ENCODE measurements at regions not wholly inside any gene's neighbourhood (a gene's known extent, or its start where the extent isn't known, plus 50 kb on each side); places are given as distances from the start of the nearest gene placed in this dataset.

- no peaks in the 10 kb centered on the region for H3K9me3 ChIP-seq (ENCODE audit: control insufficient read depth, insufficient read depth, low read length)
- H3F3A ChIP-seq (ENCODE audit: control insufficient read depth, insufficient read depth): no peaks in the 10 kb centered on the region
- H3K79me2 ChIP-seq (ENCODE audit: control insufficient read depth, low read length): no peaks in the 10 kb centered on the region
Observed at GRCh38 chr17:6340708-6341107, 94.2 kb downstream of the AIPL1 start.

DNA sequence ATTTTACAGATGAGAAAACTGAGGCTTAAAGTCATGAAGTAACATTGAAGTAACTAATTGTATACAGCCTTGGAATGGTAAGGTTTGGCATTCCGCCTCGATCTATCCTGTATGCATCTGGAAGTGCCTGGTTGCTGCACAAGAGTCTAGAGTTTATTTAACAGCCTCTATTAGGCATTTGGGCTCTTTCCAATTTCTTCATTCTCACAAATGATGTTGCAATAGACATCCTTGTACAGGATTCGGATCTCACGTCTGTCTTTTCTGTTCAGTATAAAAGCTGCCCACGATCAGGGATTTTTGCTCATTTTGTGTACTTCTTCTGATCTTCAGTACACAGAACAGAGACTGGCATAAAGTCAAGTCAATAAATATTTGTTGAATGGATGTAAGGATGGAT lies 100.5 kb downstream of the AIPL1 start:
- Histone ChIP-seq H3K4me1 (ENCODE audit: control insufficient read depth, low read length) (no peaks in the 10 kb centered on the region), H3F3A (ENCODE audit: control insufficient read depth, insufficient read depth) (no peaks in the 10 kb centered on the region), H3K9me3 (ENCODE audit: control insufficient read depth, insufficient read depth, low read length) (no peaks in the 10 kb centered on the region), H3K79me2 (ENCODE audit: control insufficient read depth, low read length) (no peaks in the 10 kb centered on the region), H3K9me2 (replicated peaks; ENCODE audit: control insufficient read depth, low read length) (no peaks in the 10 kb centered on the region), H3K27ac (ENCODE audit: low read depth, low read length) (no peak overlapping the region), H3K36me3 (ENCODE audit: control insufficient read depth, low read length) (no peaks in the 10 kb centered on the region), H3K4me2 (ENCODE audit: low read length) (no peak overlapping the region), H3K27me3 (ENCODE audit: control insufficient read depth, low read length) (no peaks in the 10 kb centered on the region), H3K4me3 (ENCODE audit: low read length) (no peak overlapping the region), H4K20me1 (ENCODE audit: control insufficient read depth, insufficient read depth, low read depth, low read length) (no peaks in the 10 kb centered on the region)
- no peak for TF ChIP-seq CTCF (IDR thresholded peaks at IDR 0.05; ENCODE audit: low read depth, low read length, poor library complexity, severe bottlenecking)
- TF ChIP-seq EZH2phosphoT487 (IDR thresholded peaks at IDR 0.05; ENCODE audit: borderline replicate concordance, low read length): no peak

More at GRCh38 chr17:6340708-6341107, 94.2 kb downstream of the AIPL1 start:
- Histone ChIP-seq H3K27me3 (ENCODE audit: control insufficient read depth, low read length) (no peaks in the 10 kb centered on the region), H3K9me2 (replicated peaks; ENCODE audit: control insufficient read depth, low read length) (no peaks in the 10 kb centered on the region), H3K4me1 (ENCODE audit: control insufficient read depth, low read length) (no peaks in the 10 kb centered on the region), H3K36me3 (ENCODE audit: control insufficient read depth, low read length) (no peaks in the 10 kb centered on the region), H4K20me1 (ENCODE audit: control insufficient read depth, insufficient read depth, low read depth, low read length) (no peaks in the 10 kb centered on the region), H3K4me2 (ENCODE audit: low read length) (no peak overlapping the region), H3K27ac (ENCODE audit: low read depth, low read length) (no peak overlapping the region), H3K4me3 (ENCODE audit: low read length) (no peak overlapping the region)
- no peak for TF ChIP-seq EZH2phosphoT487 (IDR thresholded peaks at IDR 0.05; ENCODE audit: borderline replicate concordance, low read length)

GRCh38 chr17:6330936-6331335 lies 104.0 kb downstream of the AIPL1 start:
- no peaks in the 10 kb centered on the region for H3K27me3 ChIP-seq (ENCODE audit: control insufficient read depth, low read length)

DNA sequence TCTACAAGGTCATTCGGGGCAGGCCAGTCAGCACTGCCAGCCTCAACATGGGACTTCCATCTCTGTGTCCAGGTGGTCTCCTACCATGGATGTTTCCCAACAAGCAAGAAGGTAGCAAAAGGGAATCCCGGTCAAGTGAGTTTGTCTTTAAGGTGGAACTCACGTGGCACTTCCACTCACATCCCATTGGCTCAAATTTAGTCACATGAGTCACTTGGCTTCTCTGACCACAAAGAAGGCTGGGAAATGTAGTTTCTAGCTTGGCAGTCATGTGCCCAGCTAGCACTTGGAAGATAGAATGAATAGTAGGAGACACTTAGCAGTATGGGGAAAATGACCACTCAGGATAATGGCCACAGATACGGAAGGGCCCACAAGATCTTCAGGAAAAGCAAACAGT lies 106.6 kb downstream of the AIPL1 start:
- no peak for TF ChIP-seq CTCF (IDR thresholded peaks at IDR 0.05; ENCODE audit: low read depth, low read length, poor library complexity, severe bottlenecking)
- no peaks in the 10 kb centered on the region for H3K9me2 ChIP-seq (replicated peaks; ENCODE audit: control insufficient read depth, low read length)

More at GRCh38 chr17:6330936-6331335, 104.0 kb downstream of the AIPL1 start:
- no peak overlapping the region for H3K4me3 ChIP-seq (ENCODE audit: low read length)
- no peaks in the 10 kb centered on the region for H3K9me3 ChIP-seq (ENCODE audit: control insufficient read depth, insufficient read depth, low read length)
- no peak for TF ChIP-seq EZH2phosphoT487 (IDR thresholded peaks at IDR 0.05; ENCODE audit: borderline replicate concordance, low read length)
- TF ChIP-seq CTCF (IDR thresholded peaks at IDR 0.05; ENCODE audit: low read depth, low read length, poor library complexity, severe bottlenecking): no peak
- H3F3A ChIP-seq (ENCODE audit: control insufficient read depth, insufficient read depth): no peaks in the 10 kb centered on the region
- no peaks in the 10 kb centered on the region for H3K79me2 ChIP-seq (ENCODE audit: control insufficient read depth, low read length)
- no peaks in the 10 kb centered on the region for H4K20me1 ChIP-seq (ENCODE audit: control insufficient read depth, insufficient read depth, low read depth, low read length)
- no peaks in the 10 kb centered on the region for H3K9me2 ChIP-seq (replicated peaks; ENCODE audit: control insufficient read depth, low read length)
- no peaks in the 10 kb centered on the region for H3K4me1 ChIP-seq (ENCODE audit: control insufficient read depth, low read length)
- H3K4me2 ChIP-seq (ENCODE audit: low read length): no peak overlapping the region
- no peaks in the 10 kb centered on the region for H3K36me3 ChIP-seq (ENCODE audit: control insufficient read depth, low read length)
- no peak overlapping the region for H3K27ac ChIP-seq (ENCODE audit: low read depth, low read length)

More for the DNA sequence above, 106.6 kb downstream of the AIPL1 start:
- H3K9me3 ChIP-seq (ENCODE audit: control insufficient read depth, insufficient read depth, low read length): no peaks in the 10 kb centered on the region
- no peaks in the 10 kb centered on the region for H4K20me1 ChIP-seq (ENCODE audit: control insufficient read depth, insufficient read depth, low read depth, low read length)
- H3K27me3 ChIP-seq (ENCODE audit: control insufficient read depth, low read length): no peaks in the 10 kb centered on the region
- H3K4me1 ChIP-seq (ENCODE audit: control insufficient read depth, low read length): no peaks in the 10 kb centered on the region
- H3K27ac ChIP-seq (ENCODE audit: low read depth, low read length): no peak overlapping the region
- H3F3A ChIP-seq (ENCODE audit: control insufficient read depth, insufficient read depth): no peaks in the 10 kb centered on the region
- H3K36me3 ChIP-seq (ENCODE audit: control insufficient read depth, low read length): no peaks in the 10 kb centered on the region
- H3K79me2 ChIP-seq (ENCODE audit: control insufficient read depth, low read length): no peaks in the 10 kb centered on the region
- H3K4me3 ChIP-seq (ENCODE audit: low read length): no peak overlapping the region
- no peak overlapping the region for H3K4me2 ChIP-seq (ENCODE audit: low read length)
